ENCODE measurements at regions not wholly inside any gene's neighbourhood (a gene's known extent, or its start where the extent isn't known, plus 50 kb on each side); places are given as distances from the start of the nearest gene placed in this dataset.

- TF ChIP-seq CTCF (IDR thresholded peaks at IDR 0.05; ENCODE audit: poor library complexity) (no peak), EZH2 (IDR thresholded peaks at IDR 0.05; ENCODE audit: borderline replicate concordance) (no peak)
Observed at GRCh38 chr10:62935022-62935421, 118.9 kb upstream of the EGR2 start.

All from hepatocyte (in vitro differentiated cells).